Memory B cell (primary cell): ENCODE measurements at regions not wholly inside any gene's neighbourhood (a gene's known extent, or its start where the extent isn't known, plus 50 kb on each side); places are given as distances from the start of the nearest gene placed in this dataset.

Source experiments
- ATAC-seq: fragments of 150-1000 bp; cut with Tn5 transposase; 2 replicates; pipeline ENCODE4 v1.10.0; 2021; ENCODE audit warnings: low read depth, mild to moderate bottlenecking, moderate library complexity
- DNase-seq, 2 donors: peaks; one replicate each; pipeline ENCODE4 v3.0.0; 2022; ENCODE audit warnings: low spot score in 2 of 2
- H3K27ac Mint-ChIP-seq: one replicate; pipeline ENCODE4 v1.8.0; 2022; ENCODE audit warnings: mild to moderate bottlenecking, moderate library complexity, mixed read lengths
- H3K27me3 Mint-ChIP-seq: one replicate; pipeline ENCODE4 v1.8.0; 2022; ENCODE audit warnings: mixed read lengths
- H3K36me3 Mint-ChIP-seq: one replicate; pipeline ENCODE4 v1.8.0; 2022; ENCODE audit warnings: mild to moderate bottlenecking, mixed read lengths
- H3K4me1 Mint-ChIP-seq: one replicate; pipeline ENCODE4 v1.8.0; 2022; ENCODE audit warnings: mixed read lengths
- H3K4me3 Mint-ChIP-seq: one replicate; pipeline ENCODE4 v1.8.0; 2022; ENCODE audit warnings: mild to moderate bottlenecking, moderate library complexity, mixed read lengths
- H3K9me3 Mint-ChIP-seq: one replicate; pipeline ENCODE4 v1.8.0; 2022; ENCODE audit warnings: mixed read lengths

- peaks cover 4% of the 10 kb centered on the region for H3K27me3 Mint-ChIP-seq
- no peak for ATAC-seq
- H3K9me3 Mint-ChIP-seq = no peaks in the 10 kb centered on the region
- no peaks in the 10 kb centered on the region for H3K4me1 Mint-ChIP-seq
- no peak overlapping the region for H3K4me3 Mint-ChIP-seq
- no peak for DNase-seq
- H3K27ac Mint-ChIP-seq = no peak overlapping the region
- no peaks in the 10 kb centered on the region for H3K36me3 Mint-ChIP-seq
Measured at GRCh38 chr13:77985866-77986636, 67.4 kb upstream of the EDNRB start.

GRCh38 chr13:77981281-77981881, 62.8 kb upstream of the EDNRB start:
- Mint-ChIP-seq H3K27ac (no peak overlapping the region), H3K36me3 (no peaks in the 10 kb centered on the region), H3K9me3 (peaks cover 3% of the 10 kb centered on the region), H3K27me3 (peaks cover 5% of the 10 kb centered on the region), H3K4me1 (no peaks in the 10 kb centered on the region), H3K4me3 (no peak overlapping the region)
- DNase-seq (no peak), ATAC-seq (no peak)

DNA sequence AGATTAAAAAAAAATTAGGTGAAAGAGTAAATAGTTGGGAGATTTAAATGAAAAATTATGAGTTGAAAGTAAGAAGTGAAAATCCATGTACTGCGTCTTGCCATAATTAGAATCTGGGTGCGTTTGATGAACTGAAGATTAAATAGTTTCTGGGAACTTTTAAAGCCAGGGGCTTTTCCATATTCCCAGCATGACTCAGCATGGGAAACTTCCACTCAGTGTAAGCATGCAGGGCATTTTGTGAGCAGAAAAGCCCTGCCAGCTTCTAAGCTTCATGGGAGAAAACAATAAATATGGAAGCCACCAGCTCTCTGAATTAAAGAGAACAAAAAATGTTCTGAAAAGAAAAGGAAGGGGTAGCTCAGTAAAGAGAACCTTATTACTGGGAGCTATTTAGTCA, 62.0 kb upstream of the EDNRB start:
- no peaks in the 10 kb centered on the region for H3K36me3 Mint-ChIP-seq
- H3K27me3 Mint-ChIP-seq = peaks cover 5% of the 10 kb centered on the region
- no peak overlapping the region for H3K4me3 Mint-ChIP-seq
- no peak for DNase-seq
- ATAC-seq = no peak
- no peaks in the 10 kb centered on the region for H3K4me1 Mint-ChIP-seq
- no peak overlapping the region for H3K27ac Mint-ChIP-seq
- H3K9me3 Mint-ChIP-seq = peaks cover 3% of the 10 kb centered on the region

- peaks cover 5% of the 10 kb centered on the region for H3K27me3 Mint-ChIP-seq
- H3K4me3 Mint-ChIP-seq = no peak overlapping the region
- H3K4me1 Mint-ChIP-seq = no peaks in the 10 kb centered on the region
- H3K36me3 Mint-ChIP-seq = no peaks in the 10 kb centered on the region
- H3K27ac Mint-ChIP-seq = no peak overlapping the region
- peaks cover 4% of the 10 kb centered on the region for H3K9me3 Mint-ChIP-seq
- no peak for DNase-seq
- no peak for ATAC-seq
Measured at GRCh38 chr13:77979721-77980385, 61.2 kb upstream of the EDNRB start.

DNA sequence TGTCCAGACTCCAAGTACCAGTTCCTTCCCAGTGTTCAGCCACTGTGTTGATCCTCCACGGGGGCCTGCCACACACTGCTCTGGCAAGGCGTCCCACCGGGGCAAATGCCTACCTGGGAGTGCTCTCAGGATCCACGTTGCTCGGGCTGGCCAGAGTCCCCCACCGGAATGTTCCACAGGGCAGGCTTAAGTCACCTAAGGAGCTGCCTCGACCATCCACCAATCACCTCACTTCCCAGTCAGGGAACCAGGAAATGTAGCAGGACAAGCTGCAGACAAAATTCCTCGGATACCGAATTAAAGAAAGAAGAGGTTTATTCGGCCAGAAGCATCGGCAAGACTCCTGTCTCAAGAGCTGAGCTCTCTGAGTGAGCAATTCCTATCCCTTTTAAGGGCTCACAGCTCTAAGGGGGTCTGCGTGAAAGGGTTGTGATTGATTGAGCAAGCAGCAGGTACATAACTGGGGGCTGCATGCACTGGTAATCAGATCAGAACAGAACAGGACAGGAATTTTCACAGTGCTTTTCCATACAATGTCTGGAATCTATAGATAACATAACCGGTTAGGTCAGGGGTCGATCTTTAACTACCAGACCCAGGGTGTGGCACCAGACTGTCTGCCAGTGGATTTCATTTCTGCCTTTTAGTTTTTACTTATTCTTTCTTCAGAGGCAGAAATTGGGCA, 56.9 kb upstream of the EDNRB start:
- H3K4me3 Mint-ChIP-seq = no peak overlapping the region
- H3K27me3 Mint-ChIP-seq = peaks cover 2% of the 10 kb centered on the region
- no peaks in the 10 kb centered on the region for H3K36me3 Mint-ChIP-seq
- ATAC-seq = no peak
- no peak overlapping the region for H3K27ac Mint-ChIP-seq
- H3K9me3 Mint-ChIP-seq = peaks cover 6% of the 10 kb centered on the region
- DNase-seq = no peak
- H3K4me1 Mint-ChIP-seq = no peaks in the 10 kb centered on the region

DNA sequence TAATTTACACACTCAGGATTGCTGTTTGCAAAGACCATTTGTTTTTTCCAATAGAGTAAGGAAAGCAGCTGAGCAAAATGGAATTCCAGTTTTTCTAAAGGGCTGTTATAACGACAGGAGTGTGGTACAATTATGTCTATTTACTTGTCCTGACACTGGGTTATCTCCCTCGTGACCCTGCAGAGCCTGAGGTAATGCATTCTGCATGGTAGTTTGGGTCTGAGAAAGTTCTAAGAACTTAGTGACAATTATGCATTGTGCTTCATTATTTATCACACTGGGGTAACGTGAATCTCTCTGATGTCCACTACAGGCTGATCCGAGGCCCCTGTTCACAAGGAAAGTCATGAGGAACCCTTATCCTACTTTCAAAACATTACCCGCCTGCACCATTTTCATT, 50.7 kb upstream of the EDNRB start:
- Mint-ChIP-seq H3K27ac (no peak overlapping the region), H3K4me1 (no peaks in the 10 kb centered on the region), H3K9me3 (peaks cover 3% of the 10 kb centered on the region), H3K27me3 (no peaks in the 10 kb centered on the region), H3K4me3 (no peak overlapping the region), H3K36me3 (no peaks in the 10 kb centered on the region)
- no peak for ATAC-seq
- no peak for DNase-seq
